Muscle layer of duodenum (tissue), 2 donors: ENCODE measurements at regions not wholly inside any gene's neighbourhood (a gene's known extent, or its start where the extent isn't known, plus 50 kb on each side); places are given as distances from the start of the nearest gene placed in this dataset.

Experiments
- H3K27ac ChIP-seq: one replicate; pipeline ENCODE4 v1.7.0; 2013; ENCODE audit warnings: mild to moderate bottlenecking, low read length
- H3K27me3 ChIP-seq: one replicate; pipeline ENCODE4 v1.7.0; 2013; ENCODE audit warnings: low read depth, mild to moderate bottlenecking, control low read depth, low read length
- H3K36me3 ChIP-seq, 2 donors: one replicate each; pipeline ENCODE4 v1.7.0; 2013; ENCODE audit warnings: low read length in 2 of 2, control low read depth in 1 of 2, mild to moderate bottlenecking in 1 of 2; ENCODE audit not compliant: insufficient read depth in 2 of 2, control insufficient read depth in 1 of 2
- H3K4me1 ChIP-seq, 2 donors: one replicate each; pipeline ENCODE4 v1.7.0; 2013; ENCODE audit warnings: low read length in 2 of 2, mild to moderate bottlenecking in 2 of 2, control low read depth in 1 of 2, moderate library complexity in 1 of 2; ENCODE audit not compliant: insufficient read depth in 2 of 2, control insufficient read depth in 1 of 2
- H3K4me3 ChIP-seq, 2 donors: one replicate each; pipeline ENCODE4 v1.7.0; 2013; ENCODE audit warnings: low read length in 2 of 2, low read depth in 1 of 2, mild to moderate bottlenecking in 1 of 2
- H3K9me3 ChIP-seq, 2 donors: one replicate each; pipeline ENCODE4 v1.7.0; 2013; ENCODE audit warnings: low read length in 2 of 2, control low read depth in 1 of 2, mild to moderate bottlenecking in 1 of 2; ENCODE audit not compliant: control insufficient read depth in 1 of 2
- donor health status: healthy.

DNA sequence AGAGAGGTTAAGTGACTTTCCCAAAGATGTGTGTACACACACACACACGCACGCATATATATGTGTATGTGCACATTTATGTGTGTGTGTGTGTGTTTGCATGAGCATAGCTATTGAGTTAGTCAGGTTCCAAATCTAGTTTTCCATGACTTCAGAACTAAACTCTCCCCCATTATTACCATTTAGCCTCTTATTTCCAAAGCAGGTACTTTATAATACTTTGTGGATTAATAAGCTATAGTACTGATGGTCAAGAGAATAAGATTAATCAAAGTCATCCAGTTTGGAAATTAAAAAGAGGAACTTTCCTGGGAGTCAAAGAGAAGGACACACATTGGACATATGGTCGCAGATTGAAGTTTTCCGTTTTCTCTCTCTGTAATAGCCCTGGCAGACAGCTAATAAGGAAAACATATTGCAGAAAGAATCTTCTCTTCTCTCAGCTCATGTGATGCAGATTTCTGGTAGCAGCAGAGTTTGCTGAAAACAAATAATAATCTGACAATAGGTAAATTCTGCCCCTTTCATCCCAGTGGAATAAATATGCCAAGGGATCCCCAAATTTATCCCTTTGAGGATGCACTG lies 410.9 kb upstream of the TCF4 start:
- no peak overlapping the region for H3K4me3 ChIP-seq
- no peaks in the 10 kb centered on the region for H3K4me1 ChIP-seq
- no peaks in the 10 kb centered on the region for H3K9me3 ChIP-seq
- no peaks in the 10 kb centered on the region for H3K36me3 ChIP-seq
- H3K27me3 ChIP-seq, result no peaks in the 10 kb centered on the region
- peak overlapping the region; percentile 7 for H3K27ac ChIP-seq

DNA sequence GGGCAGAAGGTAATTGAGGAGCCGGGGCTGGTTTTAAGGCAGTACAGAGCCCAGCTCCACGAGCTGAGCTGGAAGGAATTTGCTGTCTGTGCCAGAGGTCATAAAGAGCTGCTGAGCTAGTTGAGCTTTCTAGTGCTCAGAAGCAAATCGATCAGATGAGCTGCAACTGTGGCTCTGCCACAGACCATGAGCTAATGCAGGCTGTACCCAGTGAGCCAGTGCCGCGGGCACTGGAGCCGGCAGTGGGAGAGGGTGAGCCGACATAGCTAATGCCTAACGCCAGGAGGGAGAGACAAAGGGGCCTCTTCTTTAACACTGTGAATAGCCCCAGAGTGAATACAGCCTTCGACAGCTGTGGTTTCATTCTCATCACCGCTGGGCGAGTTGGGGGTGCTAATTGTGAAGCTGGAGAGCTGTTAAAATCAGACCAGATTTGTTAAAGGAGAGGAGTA lies 410.1 kb upstream of the TCF4 start:
- Histone ChIP-seq H3K36me3 (no peaks in the 10 kb centered on the region), H3K4me1 (no peaks in the 10 kb centered on the region), H3K9me3 (no peaks in the 10 kb centered on the region), H3K4me3 (peak overlapping the region; percentile 12 to 34), H3K27ac (peak overlapping the region; percentile 7), H3K27me3 (no peaks in the 10 kb centered on the region)

GRCh38 chr18:55997151-55997561 lies 409.2 kb upstream of the TCF4 start:
- no peak overlapping the region for H3K4me3 ChIP-seq
- H3K36me3 ChIP-seq, result no peaks in the 10 kb centered on the region
- H3K9me3 ChIP-seq, result no peaks in the 10 kb centered on the region
- H3K27me3 ChIP-seq, result no peaks in the 10 kb centered on the region
- H3K4me1 ChIP-seq, result no peaks in the 10 kb centered on the region
- no peak overlapping the region for H3K27ac ChIP-seq

GRCh38 chr18:55996717-55997116 lies 408.7 kb upstream of the TCF4 start:
- H3K27ac ChIP-seq, result no peak overlapping the region
- H3K4me1 ChIP-seq, result no peaks in the 10 kb centered on the region
- H3K4me3 ChIP-seq, result no peak overlapping the region
- no peaks in the 10 kb centered on the region for H3K27me3 ChIP-seq
- H3K9me3 ChIP-seq, result no peaks in the 10 kb centered on the region
- no peaks in the 10 kb centered on the region for H3K36me3 ChIP-seq

- peaks cover 0 to 2% of the 10 kb centered on the region in 2 donors for H3K9me3 ChIP-seq
- no peak overlapping the region for H3K27ac ChIP-seq
- H3K4me3 ChIP-seq, result no peak overlapping the region
- no peaks in the 10 kb centered on the region for H3K27me3 ChIP-seq
- no peaks in the 10 kb centered on the region for H3K4me1 ChIP-seq
- no peaks in the 10 kb centered on the region for H3K36me3 ChIP-seq
Observed at GRCh38 chr18:55990186-55990585, 402.2 kb upstream of the TCF4 start.

DNA sequence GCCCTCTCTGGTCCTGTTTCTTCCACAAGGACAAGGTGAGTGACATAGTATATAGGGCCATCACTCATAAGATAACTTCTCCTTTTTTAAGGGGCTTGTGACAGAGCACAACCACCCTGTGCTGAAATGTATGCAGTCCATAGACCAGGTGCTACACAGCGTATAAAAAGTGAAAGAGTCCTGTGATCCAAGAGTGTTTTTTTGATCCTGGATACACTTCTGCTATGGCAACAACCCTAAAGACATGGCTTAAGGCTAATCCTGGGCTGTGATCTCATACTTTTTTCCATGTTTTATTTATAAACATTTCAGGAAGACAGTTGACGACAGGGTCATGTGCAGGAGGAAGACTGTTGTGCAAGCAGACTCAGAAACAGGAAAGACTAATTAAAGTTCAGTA lies 400.5 kb upstream of the TCF4 start:
- Histone ChIP-seq H3K27me3 (no peaks in the 10 kb centered on the region), H3K27ac (peak overlapping the region; percentile 46), H3K4me3 (no peak overlapping the region), H3K4me1 (no peaks in the 10 kb centered on the region), H3K36me3 (no peaks in the 10 kb centered on the region), H3K9me3 (peaks cover 0 to 2% of the 10 kb centered on the region in 2 donors)

GRCh38 chr18:55983433-55983832 lies 395.4 kb upstream of the TCF4 start:
- Histone ChIP-seq H3K9me3 (peaks cover 0 to 2% of the 10 kb centered on the region in 2 donors), H3K27ac (no peak overlapping the region), H3K4me3 (no peak overlapping the region), H3K4me1 (no peaks in the 10 kb centered on the region), H3K27me3 (no peaks in the 10 kb centered on the region), H3K36me3 (no peaks in the 10 kb centered on the region)

- Histone ChIP-seq H3K27me3 (no peaks in the 10 kb centered on the region), H3K4me3 (no peak overlapping the region), H3K9me3 (peaks cover 0 to 2% of the 10 kb centered on the region in 2 donors), H3K4me1 (no peaks in the 10 kb centered on the region), H3K27ac (no peak overlapping the region), H3K36me3 (no peaks in the 10 kb centered on the region)
Observed at GRCh38 chr18:55982992-55983391, 395.0 kb upstream of the TCF4 start.

GRCh38 chr18:55981712-55982475 lies 393.9 kb upstream of the TCF4 start:
- Histone ChIP-seq H3K27ac (no peak overlapping the region), H3K4me3 (no peak overlapping the region), H3K9me3 (no peaks in the 10 kb centered on the region)

DNA sequence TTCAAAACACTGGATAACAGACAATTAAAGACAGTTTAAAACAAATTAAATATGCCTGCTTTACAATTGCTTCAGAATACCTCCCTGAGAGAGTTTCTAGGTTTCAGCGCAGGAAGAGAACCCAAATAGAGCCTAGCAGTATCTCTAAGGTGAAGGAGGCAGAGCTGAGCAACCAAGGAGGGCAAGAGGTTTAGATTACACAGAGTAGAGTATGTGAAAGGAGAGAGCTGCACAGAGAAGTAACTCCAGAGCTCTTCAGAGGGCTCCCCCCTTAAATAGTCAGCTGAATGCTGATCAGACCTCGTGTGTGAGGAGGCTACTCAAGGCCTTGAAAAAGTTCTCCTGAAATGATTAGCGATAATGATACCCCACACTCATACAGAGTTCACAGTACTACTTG lies 386.5 kb upstream of the TCF4 start:
- H3K9me3 ChIP-seq, result no peaks in the 10 kb centered on the region
- H3K4me1 ChIP-seq, result no peaks in the 10 kb centered on the region
- no peak overlapping the region for H3K4me3 ChIP-seq
- H3K27ac ChIP-seq, result no peak overlapping the region
- H3K36me3 ChIP-seq, result no peaks in the 10 kb centered on the region
- H3K27me3 ChIP-seq, result no peaks in the 10 kb centered on the region

More at GRCh38 chr18:55981712-55982475, 393.9 kb upstream of the TCF4 start:
- Histone ChIP-seq H3K4me1 (no peaks in the 10 kb centered on the region), H3K36me3 (no peaks in the 10 kb centered on the region), H3K27me3 (no peaks in the 10 kb centered on the region)

DNA sequence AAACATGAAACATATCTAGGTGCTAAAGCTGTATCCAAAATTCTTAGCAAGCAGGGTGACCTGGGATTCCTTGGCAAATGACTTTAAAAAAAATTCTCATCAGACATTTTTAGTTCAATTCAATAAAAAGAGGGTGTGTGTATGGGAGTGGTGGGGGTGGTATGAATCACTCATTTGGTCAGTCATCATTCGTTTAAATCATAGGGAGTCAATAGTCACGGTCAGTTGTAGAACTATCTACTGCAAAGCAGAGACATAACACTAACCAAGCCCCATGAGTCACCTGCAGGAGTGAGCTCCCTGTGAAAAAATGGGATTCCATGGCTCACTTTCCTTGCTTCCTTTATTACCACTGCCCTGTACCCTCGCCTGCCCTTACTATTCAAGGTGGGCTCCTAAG lies 380.6 kb upstream of the TCF4 start:
- Histone ChIP-seq H3K36me3 (no peaks in the 10 kb centered on the region), H3K27ac (no peak overlapping the region), H3K4me1 (no peaks in the 10 kb centered on the region)

More for the DNA sequence above, 380.6 kb upstream of the TCF4 start:
- no peak overlapping the region for H3K4me3 ChIP-seq
- H3K9me3 ChIP-seq, result no peaks in the 10 kb centered on the region
- no peaks in the 10 kb centered on the region for H3K27me3 ChIP-seq
